ENCODE measurements at regions not wholly inside any gene's neighbourhood (a gene's known extent, or its start where the extent isn't known, plus 50 kb on each side); places are given as distances from the start of the nearest gene placed in this dataset.

GRCh38 chr11:71201936-71202597, 50.3 kb downstream of the SHANK2 start:
- intact Hi-C loops (cut with micrococcal nuclease): no loop called here
- ATAC-seq (no peak), DNase-seq (peak; percentile 10)

- peak; percentile 17 for DNase-seq
- intact Hi-C loops (cut with micrococcal nuclease): no loop called here
- no peak for ATAC-seq
Measured at GRCh38 chr11:71201231-71201630, 51.1 kb downstream of the SHANK2 start.

- intact Hi-C loops (cut with micrococcal nuclease): no loop called here
- no peak for ATAC-seq
- no peak for DNase-seq
Measured at GRCh38 chr11:71200761-71201160, 51.6 kb downstream of the SHANK2 start.

- DNase-seq (no peak), ATAC-seq (no peak)
- intact Hi-C loops (cut with micrococcal nuclease): no loop called here
Measured at GRCh38 chr11:71200172-71200716, 52.1 kb downstream of the SHANK2 start.

- intact Hi-C loops (cut with micrococcal nuclease): no loop called here
- no peak for DNase-seq
- no peak for ATAC-seq
Measured at GRCh38 chr11:71199226-71199820, 53.1 kb downstream of the SHANK2 start.

- intact Hi-C loops (cut with micrococcal nuclease): no loop called here
- DNase-seq: no peak
- ATAC-seq: no peak
Measured at GRCh38 chr11:71198823-71199165, 53.6 kb downstream of the SHANK2 start.

GRCh38 chr11:71198141-71198822, 54.1 kb downstream of the SHANK2 start:
- DNase-seq (no peak), ATAC-seq (no peak)
- intact Hi-C loops (cut with micrococcal nuclease): no loop called here

GRCh38 chr11:71197096-71197495, 55.3 kb downstream of the SHANK2 start:
- no peak for DNase-seq
- intact Hi-C loops (cut with micrococcal nuclease): no loop called here

GRCh38 chr11:71194710-71195109, 57.7 kb downstream of the SHANK2 start:
- ATAC-seq (no peak), DNase-seq (no peak)
- intact Hi-C loops (cut with micrococcal nuclease): no loop called here

More at GRCh38 chr11:71197096-71197495, 55.3 kb downstream of the SHANK2 start:
- no peak for ATAC-seq

- intact Hi-C loops (cut with micrococcal nuclease): no loop called here
- DNase-seq: no peak
Measured at GRCh38 chr11:71193431-71193830, 58.9 kb downstream of the SHANK2 start.

GRCh38 chr11:71192629-71193028, 59.7 kb downstream of the SHANK2 start:
- DNase-seq (no peak), ATAC-seq (no peak)
- intact Hi-C loops (cut with micrococcal nuclease): no loop called here

More at GRCh38 chr11:71193431-71193830, 58.9 kb downstream of the SHANK2 start:
- ATAC-seq: no peak

- DNase-seq: no peak
- ATAC-seq: no peak
- intact Hi-C loops (cut with micrococcal nuclease): no loop called here
Measured at GRCh38 chr11:71191201-71191600, 61.2 kb downstream of the SHANK2 start.

GRCh38 chr11:71190551-71190950, 61.8 kb downstream of the SHANK2 start:
- intact Hi-C loops (cut with micrococcal nuclease): no loop called here
- DNase-seq: no peak
- no peak for ATAC-seq

GRCh38 chr11:71189768-71190315, 62.5 kb downstream of the SHANK2 start:
- intact Hi-C loops (cut with micrococcal nuclease): no loop called here
- ATAC-seq (no peak), DNase-seq (no peak)

- DNase-seq (no peak), ATAC-seq (no peak)
- intact Hi-C loops (cut with micrococcal nuclease): no loop called here
Measured at GRCh38 chr11:71188886-71189767, 63.2 kb downstream of the SHANK2 start.

- no peak for DNase-seq
- ATAC-seq: no peak
- intact Hi-C loops (cut with micrococcal nuclease): no loop called here
Measured at GRCh38 chr11:71188073-71188472, 64.3 kb downstream of the SHANK2 start.

GRCh38 chr11:71186806-71187205, 65.6 kb downstream of the SHANK2 start:
- intact Hi-C loops (cut with micrococcal nuclease): no loop called here
- ATAC-seq (no peak), DNase-seq (no peak)

GRCh38 chr11:71185411-71185810, 67.0 kb downstream of the SHANK2 start:
- no peak for DNase-seq
- ATAC-seq: no peak
- intact Hi-C loops (cut with micrococcal nuclease): no loop called here
